H1 (cell line): ENCODE measurements at regions not wholly inside any gene's neighbourhood (a gene's known extent, or its start where the extent isn't known, plus 50 kb on each side); places are given as distances from the start of the nearest gene placed in this dataset.

Source experiments
- CTCF ChIA-PET: fragments of 300-600 bp; sonication (Branson Sonifier 250); formaldehyde crosslinking; loops from one replicate; lab custom pipeline; 2021; ENCODE audit not compliant: partially characterized antibody; lab: Charles Lee
- POLR2A ChIA-PET: fragments of 300-600 bp; sonication (Branson Sonifier 250); formaldehyde crosslinking; loops from one replicate; lab custom pipeline; 2021; ENCODE audit warnings: inconsistent platforms; ENCODE audit not compliant: partially characterized antibody; lab: Charles Lee
- DNase-seq, 2 experiments: peaks; one replicate each; pipeline versions ENCODE4 v3.0.0 to v3.0.0-alpha.2; 2010 to 2022; ENCODE audit warnings: low spot score in 2 of 2, low read depth in 1 of 2, mixed read lengths in 1 of 2
- FAIRE-seq: peaks from 2 replicates; lab custom pipeline; 2011; peaks lifted over from hg19 to GRCh38; lab: Jason Lieb, UNC
- H2AFZ ChIP-seq: 2 replicates; pipeline ENCODE4 v1.8.1; 2012; ENCODE audit warnings: low read length, inconsistent platforms
- H2AK5ac ChIP-seq: 2 replicates; pipeline ENCODE4 v1.6.1; 2013; ENCODE audit warnings: low read depth, low read length
- H2BK120ac ChIP-seq: replicated peaks from 2 replicates; pipeline ENCODE3; 2013; ENCODE audit warnings: low read depth, low read length, inconsistent platforms
- H2BK12ac ChIP-seq: 2 replicates; pipeline ENCODE4 v1.6.1; 2013; ENCODE audit warnings: low read depth, low read length
- H2BK15ac ChIP-seq: 2 replicates; pipeline ENCODE4 v1.6.1; 2013; ENCODE audit warnings: low read length
- H2BK20ac ChIP-seq: 2 replicates; pipeline ENCODE4 v1.6.1; 2013; ENCODE audit warnings: low read length
- H2BK5ac ChIP-seq: 2 replicates; pipeline ENCODE4 v1.6.1; 2013; ENCODE audit warnings: low read depth, low read length
- H3K14ac ChIP-seq: 2 replicates; pipeline ENCODE4 v1.6.1; 2013; ENCODE audit warnings: inconsistent platforms; ENCODE audit not compliant: insufficient read length
- H3K18ac ChIP-seq: 2 replicates; pipeline ENCODE4 v1.6.1; 2013; ENCODE audit warnings: low read length; ENCODE audit errors: extremely low read depth
- H3K23ac ChIP-seq: 2 replicates; pipeline ENCODE4 v1.6.1; 2013; ENCODE audit warnings: inconsistent platforms; ENCODE audit not compliant: insufficient read length
- H3K23me2 ChIP-seq: 2 replicates; pipeline ENCODE4 v1.6.1; 2013; ENCODE audit warnings: low read depth, low read length
- H3K27ac ChIP-seq: 2 replicates; pipeline ENCODE4 v1.6.1; 2011; ENCODE audit warnings: low read depth, low read length, inconsistent platforms
- H3K27me3 ChIP-seq, 4 experiments: replicated peaks in 1 of 4; 1 replicate in 1 of 4; 2 replicates in 3 of 4; pipeline versions ENCODE4 v1.6.1 to v1.8.1; 2011 to 2013; ENCODE audit warnings: low read length in 3 of 4, mild to moderate bottlenecking in 3 of 4, inconsistent platforms in 2 of 4, mixed read lengths in 2 of 4, moderate library complexity in 1 of 4; ENCODE audit not compliant: control insufficient read depth in 3 of 4, insufficient read depth in 3 of 4; ENCODE audit errors: extremely low read depth in 1 of 4
- H3K36me3 ChIP-seq, 4 experiments: 2 replicates each; pipeline versions ENCODE4 v1.6.1 to v1.8.1; 2011 to 2013; ENCODE audit warnings: mild to moderate bottlenecking in 4 of 4, low read length in 3 of 4, moderate library complexity in 2 of 4, control low read depth in 1 of 4, inconsistent platforms in 1 of 4; ENCODE audit not compliant: insufficient read depth in 4 of 4, control insufficient read depth in 2 of 4
- H3K4ac ChIP-seq: replicated peaks from 2 replicates; pipeline ENCODE3; 2013; ENCODE audit warnings: low read length, low read depth, mixed read lengths, inconsistent platforms; ENCODE audit not compliant: insufficient read length
- H3K4me1 ChIP-seq, 4 experiments: replicated peaks in 1 of 4; 1 replicate in 1 of 4; 2 replicates in 3 of 4; pipeline versions ENCODE4 v1.6.1 to v1.8.1; 2011 to 2013; ENCODE audit warnings: low read length in 3 of 4, inconsistent platforms in 2 of 4, mixed read lengths in 1 of 4; ENCODE audit not compliant: insufficient read depth in 4 of 4, control insufficient read depth in 3 of 4
- H3K4me2 ChIP-seq, 2 experiments: 2 replicates each; pipeline versions ENCODE4 v1.6.1 to v1.8.1; 2011 to 2013; ENCODE audit warnings: low read depth in 2 of 2, low read length in 2 of 2, control low read depth in 1 of 2, inconsistent platforms in 1 of 2, mild to moderate bottlenecking in 1 of 2; ENCODE audit not compliant: insufficient read depth in 1 of 2
- H3K4me3 ChIP-seq, 4 experiments: fragments of 200-600, 300-600 bp in 1 of 4; sonication (generic), shearing (Covaris generic), sonication (Bioruptor Twin) in 1 of 4; 2 replicates each; pipeline versions ENCODE4 v1.5.1 to v1.8.1; 2011 to 2016; ENCODE audit warnings: low read length in 4 of 4, low read depth in 3 of 4, control low read depth in 2 of 4, inconsistent platforms in 2 of 4, mild to moderate bottlenecking in 2 of 4, mixed read lengths in 1 of 4, moderate library complexity in 1 of 4; ENCODE audit not compliant: insufficient read depth in 2 of 4; ENCODE audit errors: extremely low read depth in 1 of 4
- H3K56ac ChIP-seq: replicated peaks from 2 replicates; pipeline ENCODE3; 2013; ENCODE audit warnings: low read depth, mild to moderate bottlenecking, mixed read lengths, low read length, inconsistent platforms; ENCODE audit not compliant: insufficient read length
- H3K79me1 ChIP-seq: 2 replicates; pipeline ENCODE4 v1.6.1; 2013; ENCODE audit warnings: low read depth, low read length, control low read depth
- H3K79me2 ChIP-seq, 2 experiments: 2 replicates each; pipeline versions ENCODE4 v1.6.1 to v1.8.1; 2012 to 2013; ENCODE audit warnings: low read length in 2 of 2, mild to moderate bottlenecking in 2 of 2, inconsistent platforms in 1 of 2; ENCODE audit not compliant: insufficient read depth in 2 of 2, control insufficient read depth in 1 of 2
- H3K9ac ChIP-seq, 4 experiments: replicated peaks in 1 of 4; 1 replicate in 1 of 4; 2 replicates in 3 of 4; pipeline versions ENCODE4 v1.6.1 to v1.8.1; 2011 to 2013; ENCODE audit warnings: low read depth in 3 of 4, low read length in 3 of 4, control low read depth in 2 of 4, mild to moderate bottlenecking in 2 of 4, moderate library complexity in 2 of 4, inconsistent platforms in 1 of 4; ENCODE audit errors: extremely low read depth in 1 of 4
- H3K9me3 ChIP-seq, 2 experiments: 2 replicates each; pipeline versions ENCODE4 v1.6.1 to v1.8.1; 2012 to 2013; ENCODE audit warnings: mild to moderate bottlenecking in 2 of 2, moderate library complexity in 2 of 2, control low read depth in 1 of 2, inconsistent platforms in 1 of 2, low read depth in 1 of 2, low read length in 1 of 2, mixed read lengths in 1 of 2; ENCODE audit not compliant: insufficient read depth in 2 of 2
- H4K20me1 ChIP-seq, 2 experiments: replicated peaks in 1 of 2; 2 replicates each; pipeline versions ENCODE3 to v1.8.1; 2011 to 2013; ENCODE audit warnings: inconsistent platforms in 2 of 2, low read length in 2 of 2, mild to moderate bottlenecking in 1 of 2; ENCODE audit not compliant: insufficient read depth in 2 of 2, control insufficient read depth in 1 of 2
- H4K5ac ChIP-seq: 2 replicates; pipeline ENCODE4 v1.6.1; 2013; ENCODE audit warnings: low read length, low read depth, mixed read lengths, inconsistent platforms; ENCODE audit not compliant: insufficient read length
- H4K8ac ChIP-seq: 2 replicates; pipeline ENCODE4 v1.8.0; 2013; ENCODE audit warnings: mild to moderate bottlenecking, moderate library complexity, low read length, inconsistent platforms; ENCODE audit not compliant: insufficient read depth; ENCODE audit errors: extremely low read depth
- H4K91ac ChIP-seq: replicated peaks from 2 replicates; pipeline ENCODE3; 2013; ENCODE audit warnings: low read length, mixed read lengths, inconsistent platforms; ENCODE audit not compliant: insufficient read length
- KDM1A ChIP-seq: fragments of 200-600, 300-600 bp; sonication (generic); IDR thresholded peaks from 2 replicates; pipeline ENCODE4 v1.7.1; 2016; ENCODE audit warnings: mild to moderate bottlenecking, low read length, borderline replicate concordance
- KDM5A ChIP-seq: fragments of 200-600 bp; IDR thresholded peaks from 2 replicates; pipeline ENCODE4 v1.7.1; 2012; ENCODE audit warnings: mild to moderate bottlenecking, low read length, inconsistent platforms, mixed read lengths
- NRF1 ChIP-seq: IDR thresholded peaks from 2 replicates; pipeline ENCODE4 v1.6.1; 2011; ENCODE audit warnings: mild to moderate bottlenecking, low read depth, low read length, improper control_type of control experiment
- PHF8 ChIP-seq: fragments of 200-600 bp; sonication (generic); conservative IDR thresholded peaks from 2 replicates; pipeline ENCODE4 v1.7.1; 2012; ENCODE audit warnings: low read depth, mild to moderate bottlenecking, inconsistent platforms, low read length, moderate library complexity
- POLR2A ChIP-seq, 2 experiments: IDR thresholded peaks; 1 replicate in 1 of 2; 2 replicates in 1 of 2; pipeline ENCODE4 v1.6.1; 2011; ENCODE audit warnings: low read depth in 2 of 2, low read length in 2 of 2, mild to moderate bottlenecking in 2 of 2; ENCODE audit errors: control extremely low read depth in 1 of 2
- POLR2AphosphoS5 ChIP-seq: IDR thresholded peaks from 2 replicates; pipeline ENCODE4 v1.6.1; 2011; ENCODE audit warnings: low read depth, low read length
- SAP30 ChIP-seq: fragments of 300-600 bp; sonication (generic); IDR thresholded peaks from 2 replicates; pipeline ENCODE4 v1.7.1; 2012; ENCODE audit warnings: low read length, moderate library complexity, mild to moderate bottlenecking, inconsistent platforms; ENCODE audit not compliant: insufficient read depth, insufficient replicate concordance
- SIN3A ChIP-seq, 2 experiments: IDR thresholded peaks in 1 of 2; conservative IDR thresholded peaks in 1 of 2; 2 replicates each; pipeline ENCODE4 v1.6.1; 2011 to 2012; ENCODE audit warnings: low read length in 2 of 2, improper control_type of control experiment in 1 of 2, low read depth in 1 of 2, mild to moderate bottlenecking in 1 of 2
- TAF7 ChIP-seq: optimal IDR thresholded peaks from 2 replicates; pipeline ENCODE3; 2011; ENCODE audit warnings: low read depth, mild to moderate bottlenecking, inconsistent platforms, low read length, moderate library complexity, borderline replicate concordance

DNA sequence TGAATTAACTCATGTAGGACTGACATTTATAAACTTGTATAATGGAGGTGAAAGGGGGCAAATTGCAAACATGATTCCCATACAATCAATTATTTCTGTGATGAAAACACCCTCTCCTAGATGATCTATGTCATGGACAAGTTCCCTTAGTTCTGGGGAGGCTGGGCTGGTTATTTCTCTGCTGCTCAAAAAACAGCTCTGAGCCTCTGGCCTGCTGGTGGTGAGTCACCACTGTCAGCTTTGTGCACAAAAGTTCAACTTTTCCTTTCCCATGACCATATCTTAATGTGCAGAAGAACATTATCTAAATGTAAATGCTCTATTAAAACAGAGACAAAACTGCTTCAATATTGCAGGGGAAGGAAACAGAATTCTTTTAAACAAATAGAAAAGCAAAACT is 85.0 kb downstream of the HMHB1 start:
- no peak for DNase-seq
- no peak overlapping the region for H4K5ac ChIP-seq
- CTCF ChIA-PET, result interaction anchor here (1.0 kb wide), 1 partner anchor 8 kb away, joined by 3 read pairs; no protein-coding TSS in a partner anchor
- H3K23me2 ChIP-seq, result no peaks in the 10 kb centered on the region; the same call in 1 of the 2 replicates
- H2AK5ac ChIP-seq, result no peak overlapping the region
- no peak overlapping the region for H2BK120ac ChIP-seq
- H3K79me2 ChIP-seq, result no peaks in the 10 kb centered on the region
- no peaks in the 10 kb centered on the region for H3K79me1 ChIP-seq
- no peaks in the 10 kb centered on the region for H3K27me3 ChIP-seq
- peaks cover 0 to 3% (median under 1%) of the 10 kb centered on the region in 4 experiments; a peak in 2 of 7 replicates for H3K4me1 ChIP-seq
- no peak overlapping the region for H2BK5ac ChIP-seq
- no peak overlapping the region for H4K91ac ChIP-seq
- no peak for TF ChIP-seq TAF7
- no peak for TF ChIP-seq KDM1A
- TF ChIP-seq NRF1, result no peak
- no peak for TF ChIP-seq PHF8
- TF ChIP-seq SIN3A (conservative IDR thresholded peaks at IDR 0.05 in 1 of 2, IDR thresholded peaks at IDR 0.05 in 1 of 2; ENCODE audit: low read depth in 1 of 2, low read length in 2 of 2), result no peak
- no peak for TF ChIP-seq POLR2AphosphoS5
- no peak for TF ChIP-seq POLR2A (IDR thresholded peaks at IDR 0.05; ENCODE audit: control extremely low read depth in 1 of 2, low read depth in 2 of 2, low read length in 2 of 2)
- no peak for TF ChIP-seq KDM5A
- TF ChIP-seq SAP30, result no peak
- no peak overlapping the region for H4K8ac ChIP-seq
- H3K9me3 ChIP-seq, result no peaks in the 10 kb centered on the region
- no peak overlapping the region for H2BK12ac ChIP-seq
- no peak overlapping the region for H2BK15ac ChIP-seq
- FAIRE-seq, result no peak
- H3K9ac ChIP-seq, result no peak overlapping the region
- no peak overlapping the region for H3K4me3 ChIP-seq
- H3K27ac ChIP-seq, result no peak overlapping the region
- POLR2A ChIA-PET, result no interaction called here
- no peak overlapping the region for H3K4me2 ChIP-seq
- no peak overlapping the region for H2AFZ ChIP-seq
- no peak overlapping the region for H3K14ac ChIP-seq
- no peak overlapping the region for H2BK20ac ChIP-seq
- no peak overlapping the region for H3K4ac ChIP-seq
- no peak overlapping the region for H3K56ac ChIP-seq
- H3K36me3 ChIP-seq, result no peaks in the 10 kb centered on the region
- no peak overlapping the region for H3K18ac ChIP-seq
- no peaks in the 10 kb centered on the region for H4K20me1 ChIP-seq
- no peak overlapping the region for H3K23ac ChIP-seq
